K562 (cell line): ENCODE measurements at regions not wholly inside any gene's neighbourhood (a gene's known extent, or its start where the extent isn't known, plus 50 kb on each side); places are given as distances from the start of the nearest gene placed in this dataset.
A peak's percentile ranks its signal among the peaks of the same experiment; 100 is the strongest.

Source experiments
- ARHGAP35 ChIP-seq: fragments of 450-650 bp; IDR thresholded peaks from 2 replicates; pipeline ENCODE4 v1.6.1; 2018; ENCODE audit not compliant: partially characterized antibody
- FOXK1 ChIP-seq: sonication (generic); formaldehyde crosslinking; IDR thresholded peaks from 2 replicates; pipeline ENCODE4 v1.8.0; 2022; ENCODE audit warnings: missing genetic modification reagents, mild to moderate bottlenecking, borderline replicate concordance
- KLF10 ChIP-seq: fragments of 250-450 bp; sonication (Bioruptor Pico); IDR thresholded peaks from 2 replicates; pipeline ENCODE4 v1.6.1; 2021; ENCODE audit warnings: matching md5 sums
- KLF13 ChIP-seq: fragments of 450-650 bp; IDR thresholded peaks from 2 replicates; pipeline ENCODE4 v1.6.1; 2016; ENCODE audit warnings: missing genetic modification characterization, low read depth, mild to moderate bottlenecking, missing compliant biosample characterization, moderate library complexity, borderline replicate concordance
- MEF2A ChIP-seq: IDR thresholded peaks from 2 replicates; pipeline ENCODE4 v1.6.1; 2011; ENCODE audit warnings: low read depth, mild to moderate bottlenecking, low read length, moderate library complexity; ENCODE audit not compliant: control insufficient read depth
- NFIC ChIP-seq: fragments of 450-650 bp; IDR thresholded peaks from 2 replicates; pipeline ENCODE4 v1.6.1; 2017; ENCODE audit warnings: mild to moderate bottlenecking, inconsistent platforms
- NR2C2 ChIP-seq, 2 experiments: fragments of 200-800 bp in 1 of 2; sonication (Bioruptor generic) in 1 of 2; sonication (generic) in 1 of 2; formaldehyde crosslinking in 1 of 2; IDR thresholded peaks; 2 replicates each; pipeline versions ENCODE4 v1.6.1 to v1.8.0; 2016 to 2022; ENCODE audit warnings: mild to moderate bottlenecking in 1 of 2, missing compliant biosample characterization in 1 of 2, missing genetic modification characterization in 1 of 2, missing genetic modification reagents in 1 of 2
- POLR2AphosphoS5 ChIP-seq: IDR thresholded peaks from 2 replicates; pipeline ENCODE4 v1.6.1; 2011; ENCODE audit warnings: mild to moderate bottlenecking, low read depth, low read length, moderate library complexity; ENCODE audit not compliant: control insufficient read depth, insufficient read depth
- SAFB2 ChIP-seq: fragments of 200-400 bp; formaldehyde crosslinking; IDR thresholded peaks from 2 replicates; pipeline ENCODE4 v1.6.1; 2018; ENCODE audit warnings: borderline replicate concordance, low read length, low read depth, moderate library complexity; ENCODE audit not compliant: severe bottlenecking
- SMAD4 ChIP-seq: fragments of 250-450 bp; sonication (Bioruptor Pico); conservative IDR thresholded peaks from 2 replicates; pipeline ENCODE4 v1.8.0; 2021; ENCODE audit warnings: inconsistent platforms, mild to moderate bottlenecking, moderate library complexity
- SP1 ChIP-seq: sonication (generic); formaldehyde crosslinking; IDR thresholded peaks from 2 replicates; pipeline ENCODE4 v1.8.1; 2022; ENCODE audit warnings: mild to moderate bottlenecking, missing genetic modification reagents
- TBP ChIP-seq: optimal IDR thresholded peaks from 2 replicates; pipeline ENCODE3; 2011; ENCODE audit warnings: low read depth, low read length, improper control_type of control experiment
- ZNF124 ChIP-seq: sonication (generic); formaldehyde crosslinking; IDR thresholded peaks from 2 replicates; pipeline ENCODE4 v1.8.1; 2022; ENCODE audit warnings: missing genetic modification reagents
- ZNF217 ChIP-seq: sonication (generic); formaldehyde crosslinking; IDR thresholded peaks from 2 replicates; pipeline ENCODE4 v1.8.0; 2022; ENCODE audit warnings: mild to moderate bottlenecking, missing genetic modification reagents
- ZNF583 ChIP-seq: fragments of 250-450 bp; sonication (Bioruptor Pico); IDR thresholded peaks from 2 replicates; pipeline ENCODE4 v1.4.0; 2020
- TF ChIP-seq, protein P1 (sequence below): fragments of 250-450 bp; sonication (Bioruptor Pico); IDR thresholded peaks from 2 replicates; pipeline ENCODE4 v1.8.0; 2022; ENCODE audit warnings: moderate library complexity, mild to moderate bottlenecking, inconsistent platforms
- TF ChIP-seq, protein P2 (sequence below): fragments of 250-450 bp; sonication (Bioruptor Pico); IDR thresholded peaks from 2 replicates; pipeline ENCODE4 v1.8.0; 2022; ENCODE audit warnings: inconsistent platforms

DNA sequence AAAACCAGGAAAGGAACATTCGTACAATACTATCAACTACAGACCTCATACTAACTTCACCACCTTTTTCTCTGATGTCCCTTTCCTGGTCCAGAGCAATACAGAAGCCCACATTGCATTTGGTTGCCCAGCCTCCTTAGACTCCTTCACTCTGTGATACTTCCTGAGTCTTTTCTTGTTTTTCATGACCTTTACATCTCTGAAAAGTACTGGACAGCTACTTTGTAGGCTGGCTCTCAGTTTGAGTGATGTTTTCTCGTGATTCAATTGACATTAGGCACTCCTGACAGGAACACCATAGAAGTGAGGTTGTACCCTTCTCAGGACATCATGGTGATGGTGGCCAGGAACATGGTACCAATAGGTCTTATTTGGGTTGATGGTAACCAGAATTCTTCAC is 185.9 kb upstream of the SLC39A10 start (continued):
- no peak for TF ChIP-seq KLF13 (tag)
- peak; percentile 89 for TF ChIP-seq POLR2AphosphoS5
- TF ChIP-seq, protein P1, sequence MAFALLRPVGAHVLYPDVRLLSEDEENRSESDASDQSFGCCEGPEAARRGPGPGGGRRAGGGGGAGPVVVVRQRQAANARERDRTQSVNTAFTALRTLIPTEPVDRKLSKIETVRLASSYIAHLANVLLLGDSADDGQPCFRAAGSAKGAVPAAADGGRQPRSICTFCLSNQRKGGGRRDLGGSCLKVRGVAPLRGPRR (CRISPR knock-in tag), result no peak
- no peak for TF ChIP-seq MEF2A
- TF ChIP-seq FOXK1, result no peak
- no peak for TF ChIP-seq ARHGAP35
- no peak for TF ChIP-seq NR2C2 (CRISPR knock-in tag; IDR thresholded peaks at IDR 0.05)
- TF ChIP-seq NR2C2 (tag; IDR thresholded peaks at IDR 0.05), result no peak
- TF ChIP-seq ZNF583 (CRISPR knock-in tag), result no peak
- TF ChIP-seq ZNF217 (CRISPR knock-in tag), result no peak
- TF ChIP-seq ZNF124 (CRISPR knock-in tag), result no peak
- peak; percentile 66 for TF ChIP-seq TBP
- TF ChIP-seq KLF10 (CRISPR knock-in tag), result no peak
- no peak for TF ChIP-seq SP1 (CRISPR knock-in tag)
- no peak for TF ChIP-seq NFIC
- no peak for TF ChIP-seq SAFB2
- TF ChIP-seq, protein P2, sequence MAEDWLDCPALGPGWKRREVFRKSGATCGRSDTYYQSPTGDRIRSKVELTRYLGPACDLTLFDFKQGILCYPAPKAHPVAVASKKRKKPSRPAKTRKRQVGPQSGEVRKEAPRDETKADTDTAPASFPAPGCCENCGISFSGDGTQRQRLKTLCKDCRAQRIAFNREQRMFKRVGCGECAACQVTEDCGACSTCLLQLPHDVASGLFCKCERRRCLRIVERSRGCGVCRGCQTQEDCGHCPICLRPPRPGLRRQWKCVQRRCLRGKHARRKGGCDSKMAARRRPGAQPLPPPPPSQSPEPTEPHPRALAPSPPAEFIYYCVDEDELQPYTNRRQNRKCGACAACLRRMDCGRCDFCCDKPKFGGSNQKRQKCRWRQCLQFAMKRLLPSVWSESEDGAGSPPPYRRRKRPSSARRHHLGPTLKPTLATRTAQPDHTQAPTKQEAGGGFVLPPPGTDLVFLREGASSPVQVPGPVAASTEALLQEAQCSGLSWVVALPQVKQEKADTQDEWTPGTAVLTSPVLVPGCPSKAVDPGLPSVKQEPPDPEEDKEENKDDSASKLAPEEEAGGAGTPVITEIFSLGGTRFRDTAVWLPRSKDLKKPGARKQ (CRISPR knock-in tag), result no peak
- no peak for TF ChIP-seq SMAD4 (CRISPR knock-in tag)
- TF ChIP-seq, all 486 proteins: peak for 8
